IMR-90 (cell line): ENCODE measurements at regions not wholly inside any gene's neighbourhood (a gene's known extent, or its start where the extent isn't known, plus 50 kb on each side); places are given as distances from the start of the nearest gene placed in this dataset.

ENCODE experiments used
- ATAC-seq: fragments of 200-7000 bp; cut with Tn5 transposase; 2 replicates; pipeline ENCODE4 v1.9.1; 2020; ENCODE audit warnings: low read depth, mild to moderate bottlenecking, moderate library complexity
- BruUV-seq: library from RNA; stranded (reverse); fragments of 400-500 nt; replicated peaks from 2 replicates; lab custom pipeline; 2021; lab: Mats Ljungman, UMichigan
- CTCF ChIA-PET: fragments of 300-600 bp; formaldehyde crosslinking; extraction: SDS; loops from one replicate; lab custom pipeline; 2021; ENCODE audit warnings: antibody characterized with exemption; lab: Yijun Ruan, JAX
- POLR2A ChIA-PET: fragments of 300-600 bp; sonication (Branson Sonifier 250); formaldehyde crosslinking; loops from one replicate; lab custom pipeline; 2022; ENCODE audit warnings: antibody characterized with exemption; ENCODE audit not compliant: unreplicated experiment; lab: Charles Lee
- DNase-seq: peaks from one replicate; pipeline ENCODE4 v3.0.0; 2013
- H2AFZ ChIP-seq: replicated peaks from 2 replicates; pipeline ENCODE3; 2013; ENCODE audit warnings: low read length, mild to moderate bottlenecking; ENCODE audit not compliant: poor library complexity
- H2AK5ac ChIP-seq: 2 replicates; pipeline ENCODE4 v1.6.1; 2013; ENCODE audit warnings: low read depth, low read length, inconsistent platforms
- H2AK9ac ChIP-seq: replicated peaks from 2 replicates; pipeline ENCODE3; 2013; ENCODE audit warnings: mild to moderate bottlenecking, low read depth, low read length, moderate library complexity; ENCODE audit not compliant: poor library complexity
- H2BK120ac ChIP-seq: 2 replicates; pipeline ENCODE4 v1.6.1; 2013; ENCODE audit warnings: low read depth, low read length, inconsistent platforms
- H2BK15ac ChIP-seq: 3 replicates; pipeline ENCODE4 v1.6.1; 2013; ENCODE audit warnings: low read depth, low read length, inconsistent platforms
- H2BK20ac ChIP-seq: 2 replicates; pipeline ENCODE4 v1.6.1; 2013; ENCODE audit warnings: low read depth, mild to moderate bottlenecking, inconsistent platforms, low read length, moderate library complexity
- H2BK5ac ChIP-seq: 2 replicates; pipeline ENCODE4 v1.6.1; 2013; ENCODE audit warnings: mild to moderate bottlenecking, low read depth, low read length, inconsistent platforms; ENCODE audit not compliant: poor library complexity, severe bottlenecking
- H3K14ac ChIP-seq: replicated peaks from 2 replicates; pipeline ENCODE4 v1.6.1; 2013; ENCODE audit warnings: low read depth, low read length, inconsistent platforms
- H3K18ac ChIP-seq: 2 replicates; pipeline ENCODE4 v1.6.1; 2013; ENCODE audit warnings: low read depth, low read length, control low read depth
- H3K23ac ChIP-seq: 2 replicates; pipeline ENCODE4 v1.6.1; 2013; ENCODE audit warnings: low read depth, low read length, inconsistent platforms
- H3K27ac ChIP-seq: 2 replicates; pipeline ENCODE4 v1.5.1; 2013; ENCODE audit warnings: mild to moderate bottlenecking, control low read depth, low read length; ENCODE audit not compliant: insufficient read depth
- H3K27me3 ChIP-seq: 2 replicates; pipeline ENCODE4 v1.6.1; 2013; ENCODE audit warnings: low read length; ENCODE audit not compliant: control insufficient read depth, insufficient read depth
- H3K36me3 ChIP-seq: 2 replicates; pipeline ENCODE4 v1.6.1; 2013; ENCODE audit warnings: low read length, mixed read lengths; ENCODE audit not compliant: control insufficient read depth, insufficient read depth
- H3K4ac ChIP-seq: 2 replicates; pipeline ENCODE4 v1.6.1; 2013; ENCODE audit warnings: low read depth, low read length, inconsistent platforms
- H3K4me1 ChIP-seq: 2 replicates; pipeline ENCODE4 v1.6.1; 2013; ENCODE audit warnings: low read length, mixed read lengths; ENCODE audit not compliant: control insufficient read depth, insufficient read depth
- H3K4me2 ChIP-seq: 2 replicates; pipeline ENCODE4 v1.6.1; 2013; ENCODE audit warnings: low read depth, mild to moderate bottlenecking, control low read depth, low read length, moderate library complexity
- H3K4me3 ChIP-seq: 2 replicates; pipeline ENCODE4 v1.5.1; 2013; ENCODE audit warnings: low read depth, mild to moderate bottlenecking, control low read depth, low read length, moderate library complexity; ENCODE audit not compliant: insufficient read depth
- H3K56ac ChIP-seq: 2 replicates; pipeline ENCODE4 v1.6.1; 2013; ENCODE audit warnings: low read length, inconsistent platforms; ENCODE audit not compliant: insufficient read depth; ENCODE audit errors: extremely low read depth
- H3K79me1 ChIP-seq, 2 experiments: 2 replicates each; pipeline ENCODE4 v1.6.1; 2013; ENCODE audit warnings: low read length in 2 of 2, inconsistent platforms in 1 of 2, low read depth in 1 of 2
- H3K9ac ChIP-seq: 2 replicates; pipeline ENCODE4 v1.6.1; 2013; ENCODE audit warnings: low read depth, low read length, control low read depth
- H3K9me1 ChIP-seq: 2 replicates; pipeline ENCODE4 v1.6.1; 2013; ENCODE audit warnings: low read length, inconsistent platforms; ENCODE audit not compliant: insufficient read depth
- H3K9me3 ChIP-seq: 2 replicates; pipeline ENCODE4 v1.6.1; 2013; ENCODE audit warnings: low read length; ENCODE audit not compliant: control insufficient read depth, insufficient read depth
- H4K20me1 ChIP-seq: 2 replicates; pipeline ENCODE4 v1.6.1; 2013; ENCODE audit warnings: low read length, inconsistent platforms; ENCODE audit not compliant: insufficient read depth
- H4K5ac ChIP-seq: 2 replicates; pipeline ENCODE4 v1.6.1; 2013; ENCODE audit warnings: mild to moderate bottlenecking, low read depth, low read length, control low read depth
- H4K8ac ChIP-seq, 2 experiments: 2 replicates each; pipeline ENCODE4 v1.6.1; 2013; ENCODE audit warnings: low read depth in 2 of 2, low read length in 2 of 2, control low read depth in 1 of 2, inconsistent platforms in 1 of 2
- H4K91ac ChIP-seq: 2 replicates; pipeline ENCODE4 v1.6.1; 2013; ENCODE audit warnings: low read depth, low read length, inconsistent platforms; ENCODE audit not compliant: insufficient read depth
- CEBPB ChIP-seq: IDR thresholded peaks from 2 replicates; pipeline ENCODE4 v1.6.1; 2012; ENCODE audit warnings: low read depth, low read length, improper control_type of control experiment
- MAFK ChIP-seq: IDR thresholded peaks from 2 replicates; pipeline ENCODE4 v1.6.1; 2012; ENCODE audit warnings: low read depth, low read length, improper control_type of control experiment
- MAZ ChIP-seq: IDR thresholded peaks from 2 replicates; pipeline ENCODE4 v1.6.1; 2012; ENCODE audit warnings: low read depth, mild to moderate bottlenecking, low read length, improper control_type of control experiment, moderate library complexity, borderline replicate concordance
- MXI1 ChIP-seq: IDR thresholded peaks from 2 replicates; pipeline ENCODE4 v1.6.1; 2012; ENCODE audit warnings: low read depth, mild to moderate bottlenecking, low read length, moderate library complexity, borderline replicate concordance
- NFE2L2 ChIP-seq: fragments of 150-350 bp; IDR thresholded peaks from 2 replicates; pipeline ENCODE4 v1.6.1; 2016; ENCODE audit warnings: low read depth, mild to moderate bottlenecking, low read length
- RCOR1 ChIP-seq: IDR thresholded peaks from 2 replicates; pipeline ENCODE4 v1.6.1; 2012; ENCODE audit warnings: mild to moderate bottlenecking, low read length, improper control_type of control experiment; ENCODE audit not compliant: insufficient replicate concordance
- RFX5 ChIP-seq: IDR thresholded peaks from 2 replicates; pipeline ENCODE4 v1.8.0; 2012; ENCODE audit warnings: low read depth, mild to moderate bottlenecking, low read length, moderate library complexity
- SMC3 ChIP-seq: fragments of 150-350 bp; IDR thresholded peaks from 2 replicates; pipeline ENCODE4 v1.6.1; 2016; ENCODE audit warnings: low read depth, mild to moderate bottlenecking, antibody characterized with exemption, low read length, moderate library complexity
- USF2 ChIP-seq: fragments of 150-350 bp; IDR thresholded peaks from 2 replicates; pipeline ENCODE4 v1.6.1; 2017; ENCODE audit warnings: mild to moderate bottlenecking, antibody characterized with exemption, low read length, low read depth
- WGBS, 2 experiments: methylation state at CpG; one replicate each; pipeline versions ENCODE4 v1.1.5 to v1.1.7; 2013; ENCODE audit warnings: missing lambda C conversion rate in 2 of 2; ENCODE audit not compliant: insufficient read length in 1 of 2; ENCODE audit errors: extremely low coverage in 2 of 2; 5-methylcytosine and 5-hydroxymethylcytosine counted together
- dilution Hi-C: fragments of 300-500 bp; cut with HindIII; formaldehyde crosslinking; loops from one replicate; pipeline ENCODE4 v1.14.3; 2018; ENCODE audit warnings: low sequenced_read_pairs; ENCODE audit not compliant: unreplicated experiment
- in situ Hi-C: fragments of 300-500 bp; cut with MboI; formaldehyde crosslinking; loops from 3 replicates; pipeline ENCODE4 v1.14.3; 2019; ENCODE audit warnings: low sequenced_read_pairs, inconsistent platforms, mixed read lengths
- intact Hi-C: fragments of 100-400 bp; cut with micrococcal nuclease; formaldehyde crosslinking; loops from 2 replicates; pipeline ENCODE4 v1.10.0; 2022

DNA sequence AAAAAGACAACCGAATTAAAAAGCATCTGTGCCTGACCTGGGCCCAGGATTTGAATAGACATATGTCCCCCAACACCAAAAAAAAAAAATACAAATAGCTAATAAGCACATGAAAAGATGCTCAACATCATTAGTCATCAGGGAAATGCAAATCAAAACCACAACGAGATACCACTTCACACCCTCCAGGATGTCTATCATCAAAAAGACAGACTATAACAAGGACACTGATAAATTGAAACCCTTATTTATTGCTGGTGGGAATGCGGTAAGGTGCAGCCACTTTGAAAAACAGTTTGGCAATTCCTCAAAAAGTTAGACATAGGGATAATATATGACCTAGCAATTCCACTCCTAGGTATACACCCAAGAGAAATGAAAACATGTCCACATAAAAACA, 72.3 kb upstream of the CAMK1G start:
- no peak overlapping the region for H3K14ac ChIP-seq
- H3K56ac ChIP-seq, result no peak overlapping the region
- H2BK15ac ChIP-seq, result no peak overlapping the region
- no peak overlapping the region for H4K8ac ChIP-seq
- H3K23ac ChIP-seq, result no peak overlapping the region
- H2AK9ac ChIP-seq, result no peak overlapping the region
- no peak overlapping the region for H2AFZ ChIP-seq
- DNase-seq (no peak), ATAC-seq (no peak)
- no peaks in the 10 kb centered on the region for H3K36me3 ChIP-seq
- peaks cover 2% of the 10 kb centered on the region; the same call in 1 of the 2 replicates for H3K27me3 ChIP-seq
- H3K4me3 ChIP-seq, result no peak overlapping the region
- H4K5ac ChIP-seq, result no peak overlapping the region
- no peak overlapping the region for H2AK5ac ChIP-seq
- 0% methylated on average over 1 of the region's 3 CpGs; no CpG with 5 or more reads in 1 of the 2 experiments for WGBS, 2 experiments
- no peaks in the 10 kb centered on the region for H3K79me1 ChIP-seq
- no peak overlapping the region for H2BK5ac ChIP-seq
- H3K4me1 ChIP-seq, result no peaks in the 10 kb centered on the region
- H3K9me1 ChIP-seq, result no peaks in the 10 kb centered on the region
- in situ Hi-C loops (no loop called here), dilution Hi-C loops (no loop called here), intact Hi-C loops (no loop called here)
- ChIA-PET POLR2A (no interaction called here), CTCF (no interaction called here)
- no peak overlapping the region for H2BK120ac ChIP-seq
- no peak overlapping the region for H3K4ac ChIP-seq
- H3K27ac ChIP-seq, result no peak overlapping the region
- H3K9me3 ChIP-seq, result no peaks in the 10 kb centered on the region
- no peak overlapping the region for H3K9ac ChIP-seq
- no peak overlapping the region for H2BK20ac ChIP-seq
- no peaks in the 10 kb centered on the region for H4K20me1 ChIP-seq
- BruUV-seq, result no TSS peak
- TF ChIP-seq RCOR1 (no peak), SMC3 (no peak), MXI1 (no peak), USF2 (no peak), RFX5 (no peak), NFE2L2 (no peak), CEBPB (no peak), MAZ (no peak), MAFK (no peak)
- H3K4me2 ChIP-seq, result no peak overlapping the region
- no peak overlapping the region for H3K18ac ChIP-seq
- H4K91ac ChIP-seq, result no peak overlapping the region
